D721Med (cell line): ENCODE measurements at regions not wholly inside any gene's neighbourhood (a gene's known extent, or its start where the extent isn't known, plus 50 kb on each side); places are given as distances from the start of the nearest gene placed in this dataset.

Experiments
- DNase-seq: peaks from one replicate; pipeline ENCODE4 v3.0.0; 2011; ENCODE audit warnings: low spot score; ENCODE audit not compliant: insufficient read length
- FAIRE-seq: peaks from 2 replicates; lab custom pipeline; 2011; peaks lifted over from hg19 to GRCh38; lab: Jason Lieb, UNC
- CTCF ChIP-seq: IDR thresholded peaks from 2 replicates; pipeline ENCODE4 v1.5.1; 2012; ENCODE audit warnings: mild to moderate bottlenecking, control low read depth; ENCODE audit not compliant: insufficient read depth; ENCODE audit errors: missing control alignments

GRCh38 chr6:44712353-44713111 lies 325.0 kb downstream of the CDC5L start:
- no peak for TF ChIP-seq CTCF
- FAIRE-seq, result no peak
- no peak for DNase-seq

- no peak for DNase-seq
- TF ChIP-seq CTCF, result no peak
- FAIRE-seq, result no peak
These were observed 327.7 kb downstream of the CDC5L start for GRCh38 chr6:44715188-44715587.

- TF ChIP-seq CTCF, result no peak
- DNase-seq (no peak), FAIRE-seq (no peak)
These were observed 328.4 kb downstream of the CDC5L start for GRCh38 chr6:44715925-44716324.

- DNase-seq (no peak), FAIRE-seq (no peak)
- TF ChIP-seq CTCF, result no peak
These were observed 329.9 kb downstream of the CDC5L start for GRCh38 chr6:44717431-44717830.

- FAIRE-seq (no peak), DNase-seq (no peak)
- no peak for TF ChIP-seq CTCF
These were observed 334.6 kb downstream of the CDC5L start for GRCh38 chr6:44721954-44722578.

GRCh38 chr6:44722736-44723135 lies 335.2 kb downstream of the CDC5L start:
- no peak for TF ChIP-seq CTCF
- FAIRE-seq, result no peak
- no peak for DNase-seq

- no peak for TF ChIP-seq CTCF
- FAIRE-seq (no peak), DNase-seq (no peak)
These were observed 336.1 kb downstream of the CDC5L start for GRCh38 chr6:44723439-44724197.
